Anterior cingulate cortex (tissue), 58 donors: ENCODE measurements at regions not wholly inside any gene's neighbourhood (a gene's known extent, or its start where the extent isn't known, plus 50 kb on each side); places are given as distances from the start of the nearest gene placed in this dataset.

Source experiments
- DNase-seq, 58 donors: peaks; one replicate each; lab custom pipeline; 2025; lab: John Stamatoyannopoulos, UW

GRCh38 chr10:81008726-81009125, 471.0 kb downstream of the SH2D4B start:
- no peak for DNase-seq

- no peak for DNase-seq
Observed at GRCh38 chr10:81009296-81009695, 471.6 kb downstream of the SH2D4B start.

- no peak for DNase-seq
Observed at GRCh38 chr10:81013771-81014170, 476.1 kb downstream of the SH2D4B start.

GRCh38 chr10:81019029-81019890, 481.6 kb downstream of the SH2D4B start:
- DNase-seq = peak in 15 of 58 donors; percentile 0 to 32 (median 6)

- no peak for DNase-seq
Observed at GRCh38 chr10:81021428-81022129, 483.9 kb downstream of the SH2D4B start.

GRCh38 chr10:81026591-81026990, 488.9 kb downstream of the SH2D4B start:
- no peak for DNase-seq

GRCh38 chr10:81027223-81027622, 489.5 kb downstream of the SH2D4B start:
- no peak for DNase-seq

GRCh38 chr10:81027706-81028105, 490.0 kb downstream of the SH2D4B start:
- DNase-seq = no peak

- DNase-seq = no peak
Observed at GRCh38 chr10:81031774-81032173, 494.1 kb downstream of the SH2D4B start.

- no peak for DNase-seq
Observed at GRCh38 chr10:81034383-81034782, 496.7 kb downstream of the SH2D4B start.

- no peak for DNase-seq
Observed at GRCh38 chr10:81036257-81036656, 498.6 kb downstream of the SH2D4B start.

- DNase-seq = no peak
Observed at GRCh38 chr10:81040031-81040430, 502.3 kb downstream of the SH2D4B start.

GRCh38 chr10:81040940-81041339, 503.2 kb downstream of the SH2D4B start:
- DNase-seq = no peak

GRCh38 chr10:81042647-81043046, 504.9 kb downstream of the SH2D4B start:
- no peak for DNase-seq

GRCh38 chr10:81065474-81065873, 527.8 kb downstream of the SH2D4B start:
- no peak for DNase-seq

- peak in 33 of 58 donors; percentile 0 to 74 (median 31) for DNase-seq
Observed at GRCh38 chr10:81068460-81068859, 530.8 kb downstream of the SH2D4B start.

- DNase-seq = no peak
Observed at GRCh38 chr10:81071087-81071796, 533.5 kb downstream of the SH2D4B start.

- no peak for DNase-seq
Observed at GRCh38 chr10:81073155-81073554, 535.5 kb downstream of the SH2D4B start.

- DNase-seq = no peak
Observed at GRCh38 chr10:81081887-81082620, 544.4 kb downstream of the SH2D4B start.

GRCh38 chr10:81082621-81083376, 545.1 kb downstream of the SH2D4B start:
- no peak for DNase-seq
